ENCODE measurements at regions not wholly inside any gene's neighbourhood (a gene's known extent, or its start where the extent isn't known, plus 50 kb on each side); places are given as distances from the start of the nearest gene placed in this dataset.
"Not testable (repeated sequence)": the region's sequence is repeated elsewhere in the genome, so short reads cannot be mapped to it uniquely, and the experiment has no call there.

GRCh38 chr17:54307351-54307750 lies 484.6 kb downstream of the KIF2B start:
- Mint-ChIP-seq H3K36me3 (ENCODE audit: low read depth) (no peaks in the 10 kb centered on the region), H3K27ac (no peak overlapping the region), H3K4me1 (no peaks in the 10 kb centered on the region), H3K4me3 (no peak overlapping the region), H3K9me3 (no peaks in the 10 kb centered on the region), H3K27me3 (ENCODE audit: low read depth) (no peaks in the 10 kb centered on the region)
- TF ChIP-seq CTCF (IDR thresholded peaks at IDR 0.05; ENCODE audit: unreplicated experiment in 3 of 3) = no peak

GRCh38 chr17:54324813-54325212 lies 502.1 kb downstream of the KIF2B start:
- Mint-ChIP-seq H3K4me1 (no peaks in the 10 kb centered on the region), H3K27ac (no peak overlapping the region), H3K27me3 (ENCODE audit: low read depth) (no peaks in the 10 kb centered on the region), H3K4me3 (no peak overlapping the region), H3K36me3 (ENCODE audit: low read depth) (peaks cover 3% of the 10 kb centered on the region), H3K9me3 (peaks cover 23% of the 10 kb centered on the region)
- no peak for TF ChIP-seq CTCF (IDR thresholded peaks at IDR 0.05; ENCODE audit: unreplicated experiment in 3 of 3)

- Mint-ChIP-seq H3K36me3 (ENCODE audit: low read depth) (no peaks in the 10 kb centered on the region), H3K4me3 (no peak overlapping the region), H3K9me3 (no peaks in the 10 kb centered on the region), H3K4me1 (no peaks in the 10 kb centered on the region), H3K27me3 (ENCODE audit: low read depth) (no peaks in the 10 kb centered on the region), H3K27ac (no peak overlapping the region)
- no peak for TF ChIP-seq CTCF (IDR thresholded peaks at IDR 0.05; ENCODE audit: unreplicated experiment in 3 of 3)
Measured at GRCh38 chr17:54339731-54340130, 517.0 kb downstream of the KIF2B start.

GRCh38 chr17:54347495-54347894 lies 524.8 kb downstream of the KIF2B start:
- no peaks in the 10 kb centered on the region for H3K4me1 Mint-ChIP-seq
- H3K36me3 Mint-ChIP-seq (ENCODE audit: low read depth) = no peaks in the 10 kb centered on the region
- TF ChIP-seq CTCF (IDR thresholded peaks at IDR 0.05; ENCODE audit: unreplicated experiment in 3 of 3) = no peak
- no peak overlapping the region for H3K27ac Mint-ChIP-seq
- no peak overlapping the region for H3K4me3 Mint-ChIP-seq
- no peaks in the 10 kb centered on the region for H3K27me3 Mint-ChIP-seq (ENCODE audit: low read depth)
- peaks cover 3% of the 10 kb centered on the region for H3K9me3 Mint-ChIP-seq

- no peak for TF ChIP-seq CTCF (IDR thresholded peaks at IDR 0.05; ENCODE audit: unreplicated experiment in 3 of 3)
- Mint-ChIP-seq H3K4me1 (no peaks in the 10 kb centered on the region), H3K4me3 (no peak overlapping the region), H3K9me3 (peaks cover 3% of the 10 kb centered on the region), H3K27me3 (ENCODE audit: low read depth) (no peaks in the 10 kb centered on the region), H3K36me3 (ENCODE audit: low read depth) (no peaks in the 10 kb centered on the region), H3K27ac (no peak overlapping the region)
Measured at GRCh38 chr17:54348234-54348633, 525.5 kb downstream of the KIF2B start.

- H3K27me3 Mint-ChIP-seq (ENCODE audit: low read depth) = no peaks in the 10 kb centered on the region
- TF ChIP-seq CTCF (IDR thresholded peaks at IDR 0.05; ENCODE audit: unreplicated experiment in 3 of 3) = no peak
- no peaks in the 10 kb centered on the region for H3K36me3 Mint-ChIP-seq (ENCODE audit: low read depth)
- no peaks in the 10 kb centered on the region for H3K4me1 Mint-ChIP-seq
- H3K4me3 Mint-ChIP-seq = no peak overlapping the region
- peaks cover 22% of the 10 kb centered on the region for H3K9me3 Mint-ChIP-seq
- H3K27ac Mint-ChIP-seq = no peak overlapping the region
Measured at GRCh38 chr17:54353789-54354525, 531.2 kb downstream of the KIF2B start.

- peak overlapping the region in 2 of 3 experiments; percentile 0 to 26 for H3K27ac Mint-ChIP-seq
- H3K9me3 Mint-ChIP-seq; H3K27me3 Mint-ChIP-seq (ENCODE audit: low read depth); H3K36me3 Mint-ChIP-seq (ENCODE audit: low read depth); H3K4me3 Mint-ChIP-seq: not testable (repeated sequence)
- peaks cover 28% of the 10 kb centered on the region for H3K4me1 Mint-ChIP-seq
Measured at GRCh38 chr17:54361073-54361472, 538.3 kb downstream of the KIF2B start.
